C4-2B (cell line): ENCODE measurements at regions not wholly inside any gene's neighbourhood (a gene's known extent, or its start where the extent isn't known, plus 50 kb on each side); places are given as distances from the start of the nearest gene placed in this dataset.

Source experiments
- CTCF ChIP-seq: fragments of 450-650 bp; conservative IDR thresholded peaks from 2 replicates; pipeline ENCODE4 v1.5.1; 2017; ENCODE audit warnings: mild to moderate bottlenecking
- ZFX ChIP-seq: fragments of 450-650 bp; IDR thresholded peaks from 2 replicates; pipeline ENCODE4 v1.6.1; 2017

DNA sequence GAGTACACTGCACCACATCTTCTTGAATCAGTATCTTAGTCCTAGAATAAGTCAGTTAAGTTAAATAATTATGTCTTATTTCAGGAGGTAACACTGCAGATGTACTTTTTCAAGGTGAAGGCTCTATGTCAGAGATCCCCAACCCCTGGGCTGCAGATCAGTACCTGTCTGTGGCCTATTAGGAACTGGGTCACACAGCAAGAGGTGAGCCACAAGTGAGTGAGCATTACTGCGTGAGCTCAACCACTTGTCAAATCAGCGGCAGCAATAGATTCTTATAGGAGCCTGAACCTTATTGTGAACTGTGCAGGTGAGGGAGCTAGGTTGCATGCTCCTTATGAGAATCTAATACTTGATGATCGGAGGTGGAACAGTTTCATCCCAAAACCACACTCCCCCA, 851.9 kb upstream of the ALCAM start:
- TF ChIP-seq CTCF: no peak
- no peak for TF ChIP-seq ZFX
